Left lung (tissue), 4 donors: ENCODE measurements at regions not wholly inside any gene's neighbourhood (a gene's known extent, or its start where the extent isn't known, plus 50 kb on each side); places are given as distances from the start of the nearest gene placed in this dataset.
A peak's percentile ranks its signal among the peaks of the same experiment; 100 is the strongest.

ENCODE experiments used
- ATAC-seq: fragments of 200-7000 bp; cut with Tn5 transposase; one replicate; pipeline ENCODE4 v1.9.1; 2020; ENCODE audit warnings: moderate library complexity
- DNase-seq, 4 donors: peaks; one replicate each; pipeline ENCODE4 v3.0.0-alpha.2; 2013 to 2020
- H3K27ac ChIP-seq, 2 donors: fragments of 200-600 bp; sonication (generic) in 1 of 2; one replicate each; pipeline versions ENCODE4 v1.5.0 to v1.8.0; 2020 to 2021
- H3K27me3 ChIP-seq, 2 donors: fragments of 200-600 bp; sonication (generic) in 1 of 2; one replicate each; pipeline versions ENCODE4 v1.5.0 to v1.8.0; 2020 to 2021
- H3K36me3 ChIP-seq, 2 donors: fragments of 200-600 bp; sonication (generic) in 1 of 2; one replicate each; pipeline versions ENCODE4 v1.5.0 to v1.8.0; 2020 to 2021
- H3K4me1 ChIP-seq, 2 donors: fragments of 200-600 bp; one replicate each; pipeline ENCODE4 v1.8.0; 2021
- H3K4me3 ChIP-seq, 2 donors: fragments of 200-600 bp; sonication (generic) in 1 of 2; one replicate each; pipeline versions ENCODE4 v1.5.0 to v1.8.0; 2020 to 2021; ENCODE audit warnings: mild to moderate bottlenecking in 1 of 2
- H3K9me3 ChIP-seq, 2 donors: fragments of 200-600 bp; sonication (generic) in 1 of 2; one replicate each; pipeline versions ENCODE4 v1.5.0 to v1.8.0; 2020 to 2021
- CTCF ChIP-seq, 2 donors: fragments of 200-600 bp; sonication (generic) in 1 of 2; IDR thresholded peaks; one replicate each; pipeline versions ENCODE4 v1.5.0 to v1.8.0; 2021; ENCODE audit warnings: antibody characterized with exemption in 2 of 2
- intact Hi-C, 2 donors: fragments of 100-400 bp; cut with DNase I; formaldehyde crosslinking; loops; one replicate each; pipeline versions ENCODE4 v1.11.2 to v1.14.2; 2022
- donor health status: DM: no; HTN: yes; CAD: no.
- donor health status: DM: no; HTN: no; CAD: no.

GRCh38 chr6:22147921-22148776 is 148.7 kb downstream of the PRL start:
- intact Hi-C loops, result loop anchor here in 1 of 2 donors (5.0 kb wide), 1 partner anchor 556 kb away; the partner anchor contains the start of gene SOX4
- peaks cover 5 to 12% of the 10 kb centered on the region in 2 donors for H3K4me1 ChIP-seq
- H3K4me3 ChIP-seq, result no peak overlapping the region
- no peaks in the 10 kb centered on the region for H3K9me3 ChIP-seq
- peak overlapping the region in 1 of 2 donors; percentile 29 for H3K27ac ChIP-seq
- peak in 3 of 4 donors; percentile 38 to 87 (median 86) for DNase-seq
- peaks cover 0 to 10% of the 10 kb centered on the region in 2 donors for H3K27me3 ChIP-seq
- no peak for TF ChIP-seq CTCF (IDR thresholded peaks at IDR 0.05)
- H3K36me3 ChIP-seq, result no peaks in the 10 kb centered on the region
- ATAC-seq, result peak; percentile 80

GRCh38 chr6:22149096-22149495 is 147.7 kb downstream of the PRL start:
- DNase-seq, result no peak
- H3K4me1 ChIP-seq, result peaks cover 5 to 12% of the 10 kb centered on the region in 2 donors

GRCh38 chr6:22149501-22150367 is 147.1 kb downstream of the PRL start:
- DNase-seq (peak in 2 of 4 donors; percentile 45 to 70), ATAC-seq (peak; percentile 35)
- no peak overlapping the region for H3K4me3 ChIP-seq
- H3K27ac ChIP-seq, result no peak overlapping the region
- intact Hi-C loops, result loop anchor here in 1 of 2 donors (5.0 kb wide), 1 partner anchor 557 kb away; the partner anchor contains the start of gene SOX4
- H3K9me3 ChIP-seq, result no peaks in the 10 kb centered on the region
- peaks cover 5 to 12% of the 10 kb centered on the region in 2 donors for H3K4me1 ChIP-seq
- TF ChIP-seq CTCF (IDR thresholded peaks at IDR 0.05), result no peak
- no peaks in the 10 kb centered on the region for H3K36me3 ChIP-seq
- peaks cover 0 to 10% of the 10 kb centered on the region in 2 donors for H3K27me3 ChIP-seq

More at GRCh38 chr6:22149096-22149495, 147.7 kb downstream of the PRL start:
- Histone ChIP-seq H3K4me3 (no peak overlapping the region), H3K27ac (no peak overlapping the region), H3K9me3 (no peaks in the 10 kb centered on the region), H3K36me3 (no peaks in the 10 kb centered on the region), H3K27me3 (peaks cover 0 to 10% of the 10 kb centered on the region in 2 donors)
- no peak for TF ChIP-seq CTCF (IDR thresholded peaks at IDR 0.05)
- no peak for ATAC-seq
- intact Hi-C loops, result loop anchor here in 1 of 2 donors (5.0 kb wide), 1 partner anchor 557 kb away; the partner anchor contains the start of gene SOX4

- no peak for DNase-seq
These were observed 146.3 kb downstream of the PRL start for GRCh38 chr6:22150368-22151035.

More at GRCh38 chr6:22150368-22151035, 146.3 kb downstream of the PRL start:
- no peak for ATAC-seq
- H3K27ac ChIP-seq, result no peak overlapping the region
- no peak for TF ChIP-seq CTCF (IDR thresholded peaks at IDR 0.05)
- H3K4me3 ChIP-seq, result no peak overlapping the region
- peaks cover 0 to 10% of the 10 kb centered on the region in 2 donors for H3K27me3 ChIP-seq
- H3K9me3 ChIP-seq, result no peaks in the 10 kb centered on the region
- no peaks in the 10 kb centered on the region for H3K36me3 ChIP-seq
- H3K4me1 ChIP-seq, result peaks cover 5 to 12% of the 10 kb centered on the region in 2 donors
- intact Hi-C loops, result no loop called here
